ENCODE measurements at regions not wholly inside any gene's neighbourhood (a gene's known extent, or its start where the extent isn't known, plus 50 kb on each side); places are given as distances from the start of the nearest gene placed in this dataset.
"Not testable (repeated sequence)": the region's sequence is repeated elsewhere in the genome, so short reads cannot be mapped to it uniquely, and the experiment has no call there.

DNA sequence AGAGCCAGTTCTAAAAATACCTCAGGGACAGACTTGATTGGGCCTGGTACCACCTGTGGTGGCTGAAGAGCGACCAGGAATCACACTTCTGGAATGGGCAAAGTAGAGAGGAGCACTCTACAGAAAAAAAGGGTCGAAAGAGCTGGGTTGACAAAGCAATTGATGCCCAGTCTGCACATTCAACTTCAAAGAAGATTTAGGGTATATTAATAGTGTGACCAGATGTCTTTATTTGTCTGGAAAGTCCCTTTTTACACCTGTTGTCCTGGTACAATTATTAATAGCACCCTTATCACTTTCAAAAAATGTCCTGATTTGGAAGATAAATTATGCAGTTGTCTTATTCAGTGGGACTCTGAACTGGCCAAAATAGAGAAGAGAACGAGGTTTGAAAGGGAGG is 137.5 kb downstream of the DYRK2 start:
- Histone ChIP-seq H3K27me3 (ENCODE audit: control insufficient read depth, insufficient read depth, low read length) (no peaks in the 10 kb centered on the region), H3K9ac (ENCODE audit: low read depth, low read length) (no peak overlapping the region), H3K36me3 (ENCODE audit: control insufficient read depth, insufficient read depth, low read length) (no peaks in the 10 kb centered on the region), H3K9me3 (ENCODE audit: control insufficient read depth, insufficient read depth, low read length) (no peaks in the 10 kb centered on the region), H3K4me3 (ENCODE audit: low read depth, low read length) (no peak overlapping the region), H3K4me1 (ENCODE audit: control insufficient read depth, insufficient read depth, low read length) (no peaks in the 10 kb centered on the region)

DNA sequence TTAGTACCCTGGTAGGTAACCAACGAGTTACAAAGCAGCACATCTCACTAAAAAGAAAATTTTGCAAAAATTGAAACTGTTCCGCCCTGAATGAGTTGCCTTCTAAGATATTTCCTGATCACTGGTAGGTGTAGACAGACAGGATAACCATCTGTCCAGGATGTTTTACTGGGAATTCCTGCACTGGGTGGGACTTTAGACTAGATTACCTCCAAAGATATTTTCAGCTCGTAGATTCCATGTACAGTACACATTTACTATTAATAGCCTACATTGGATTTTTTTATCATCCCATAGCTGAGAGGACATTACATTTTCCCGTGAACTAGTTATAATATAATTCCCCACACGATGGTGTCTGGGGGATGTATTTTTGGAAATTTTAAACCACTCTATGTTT is 139.6 kb downstream of the DYRK2 start:
- H3K4me3 ChIP-seq (ENCODE audit: low read depth, low read length) = no peak overlapping the region
- no peak overlapping the region for H3K9ac ChIP-seq (ENCODE audit: low read depth, low read length)
- no peaks in the 10 kb centered on the region for H3K4me1 ChIP-seq (ENCODE audit: control insufficient read depth, insufficient read depth, low read length)
- H3K36me3 ChIP-seq (ENCODE audit: control insufficient read depth, insufficient read depth, low read length) = no peaks in the 10 kb centered on the region
- no peaks in the 10 kb centered on the region for H3K27me3 ChIP-seq (ENCODE audit: control insufficient read depth, insufficient read depth, low read length)
- no peaks in the 10 kb centered on the region for H3K9me3 ChIP-seq (ENCODE audit: control insufficient read depth, insufficient read depth, low read length)

DNA sequence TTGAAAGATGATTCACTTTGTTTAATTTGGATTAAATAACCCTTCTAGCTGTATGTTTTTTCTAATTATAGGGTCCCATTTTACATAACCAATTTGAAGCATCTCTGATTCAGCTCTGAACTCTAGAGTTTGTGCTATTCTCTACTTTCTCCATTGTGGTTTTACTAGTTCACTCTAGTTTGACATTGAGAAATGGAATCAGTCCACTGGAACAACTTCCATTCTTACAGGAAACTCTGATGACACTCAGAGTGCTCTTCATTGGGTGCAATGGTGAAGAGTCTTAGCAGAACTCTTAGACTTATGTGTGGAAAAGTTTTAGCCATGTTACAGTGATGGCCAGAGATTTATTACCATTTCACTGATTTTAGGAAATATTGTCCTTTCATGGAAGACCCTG is 140.7 kb downstream of the DYRK2 start:
- Histone ChIP-seq H3K4me3 (ENCODE audit: low read depth, low read length) (no peak overlapping the region), H3K36me3 (ENCODE audit: control insufficient read depth, insufficient read depth, low read length) (no peaks in the 10 kb centered on the region), H3K4me1 (ENCODE audit: control insufficient read depth, insufficient read depth, low read length) (no peaks in the 10 kb centered on the region)

DNA sequence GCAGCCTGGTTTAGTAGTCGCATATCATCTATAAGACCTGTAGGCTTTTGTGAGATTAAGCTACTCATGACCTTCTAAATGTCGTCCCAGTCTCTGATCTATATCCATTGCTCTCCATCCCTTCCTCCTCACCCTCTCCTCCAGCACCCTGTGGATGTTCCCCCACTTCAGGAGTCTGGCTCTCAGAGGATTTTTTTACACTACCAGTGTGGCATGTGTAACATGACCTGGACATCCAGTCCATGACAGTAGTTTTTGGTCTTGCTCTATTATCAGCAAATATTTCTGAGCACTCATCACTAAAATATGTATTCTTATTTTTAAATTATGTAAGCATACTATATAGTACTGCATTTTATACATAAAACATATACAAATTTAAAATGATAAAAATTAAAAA is 142.1 kb downstream of the DYRK2 start:
- Histone ChIP-seq H3K4me1 (ENCODE audit: control insufficient read depth, insufficient read depth, low read length) (no peaks in the 10 kb centered on the region), H3K4me3 (ENCODE audit: low read depth, low read length) (no peak overlapping the region), H3K9ac (ENCODE audit: low read depth, low read length) (no peak overlapping the region), H3K27me3 (ENCODE audit: control insufficient read depth, insufficient read depth, low read length) (no peaks in the 10 kb centered on the region), H3K9me3 (ENCODE audit: control insufficient read depth, insufficient read depth, low read length) (no peaks in the 10 kb centered on the region), H3K36me3 (ENCODE audit: control insufficient read depth, insufficient read depth, low read length) (no peaks in the 10 kb centered on the region)

More for the DNA sequence above, 140.7 kb downstream of the DYRK2 start:
- Histone ChIP-seq H3K9me3 (ENCODE audit: control insufficient read depth, insufficient read depth, low read length) (no peaks in the 10 kb centered on the region), H3K9ac (ENCODE audit: low read depth, low read length) (no peak overlapping the region), H3K27me3 (ENCODE audit: control insufficient read depth, insufficient read depth, low read length) (no peaks in the 10 kb centered on the region)

DNA sequence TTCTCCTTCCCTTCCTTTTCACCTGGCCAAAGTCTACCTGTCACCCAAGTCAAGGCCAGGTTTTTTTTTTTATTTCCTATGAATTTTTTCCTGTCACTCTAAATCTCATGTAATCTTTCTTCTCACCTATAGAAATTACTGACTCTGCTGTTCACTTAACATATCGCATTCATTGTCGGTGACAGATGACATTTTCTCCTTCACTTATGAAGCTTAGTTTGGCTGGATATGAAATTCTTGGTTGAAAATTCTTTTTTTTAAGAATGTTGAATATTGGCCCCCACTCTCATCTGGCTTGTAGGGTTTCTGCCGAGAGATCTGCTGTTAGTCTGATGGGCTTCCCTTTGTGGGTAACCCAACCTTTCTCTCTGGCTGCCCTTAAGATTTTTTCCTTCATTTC is 142.8 kb downstream of the DYRK2 start:
- H3K4me1 ChIP-seq (ENCODE audit: control insufficient read depth, insufficient read depth, low read length); H3K27me3 ChIP-seq (ENCODE audit: control insufficient read depth, insufficient read depth, low read length); H3K9me3 ChIP-seq (ENCODE audit: control insufficient read depth, insufficient read depth, low read length); H3K4me3 ChIP-seq (ENCODE audit: low read depth, low read length); H3K36me3 ChIP-seq (ENCODE audit: control insufficient read depth, insufficient read depth, low read length); H3K9ac ChIP-seq (ENCODE audit: low read depth, low read length): not testable (repeated sequence)

DNA sequence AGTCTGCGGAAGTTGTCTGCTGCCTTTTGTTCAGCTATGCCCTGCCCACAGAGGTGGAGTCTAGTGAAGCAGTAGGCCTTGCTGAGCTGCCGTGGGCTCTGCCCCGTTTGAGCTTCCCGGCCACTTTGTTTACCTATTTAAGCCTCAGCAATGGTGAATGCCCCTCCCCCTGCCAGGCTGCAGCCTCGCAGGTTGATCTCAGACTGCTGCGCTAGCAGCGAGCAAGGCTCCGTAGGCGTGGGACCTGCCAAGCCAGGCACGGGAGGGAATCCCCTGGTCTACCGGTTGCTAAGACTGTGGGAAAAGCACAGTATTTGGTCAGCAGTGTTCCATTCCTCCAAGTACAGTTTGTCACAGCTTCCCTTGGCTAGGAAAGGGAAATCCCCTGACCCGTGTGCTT is 143.6 kb downstream of the DYRK2 start:
- Histone ChIP-seq H3K27me3 (ENCODE audit: control insufficient read depth, insufficient read depth, low read length) (no peaks in the 10 kb centered on the region), H3K36me3 (ENCODE audit: control insufficient read depth, insufficient read depth, low read length) (no peaks in the 10 kb centered on the region), H3K4me3 (ENCODE audit: low read depth, low read length) (peak overlapping the region; percentile 28), H3K9me3 (ENCODE audit: control insufficient read depth, insufficient read depth, low read length) (no peaks in the 10 kb centered on the region), H3K9ac (ENCODE audit: low read depth, low read length) (no peak overlapping the region), H3K4me1 (ENCODE audit: control insufficient read depth, insufficient read depth, low read length) (no peaks in the 10 kb centered on the region)

DNA sequence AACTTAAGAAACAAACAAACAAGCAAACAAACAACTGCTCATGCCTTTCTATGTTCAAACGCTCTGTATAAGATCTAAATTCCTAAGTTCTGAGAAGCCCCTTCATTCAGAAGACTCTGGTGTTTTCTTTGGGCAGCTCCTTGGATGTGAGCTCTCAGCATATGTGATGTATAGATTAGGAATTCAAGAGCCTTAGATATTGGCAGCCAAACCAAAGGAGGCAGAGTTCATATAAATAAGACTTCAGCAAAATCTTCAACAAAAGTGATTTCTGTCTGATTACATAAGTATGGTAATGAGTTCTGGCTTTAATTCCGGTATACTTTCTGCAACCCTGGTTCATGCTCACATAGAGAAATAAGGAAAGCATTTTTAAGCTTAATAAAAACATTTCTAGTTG is 145.6 kb downstream of the DYRK2 start:
- H3K4me3 ChIP-seq (ENCODE audit: low read depth, low read length) = no peak overlapping the region
- no peaks in the 10 kb centered on the region for H3K36me3 ChIP-seq (ENCODE audit: control insufficient read depth, insufficient read depth, low read length)
- H3K9me3 ChIP-seq (ENCODE audit: control insufficient read depth, insufficient read depth, low read length) = no peaks in the 10 kb centered on the region
- no peaks in the 10 kb centered on the region for H3K27me3 ChIP-seq (ENCODE audit: control insufficient read depth, insufficient read depth, low read length)
- no peak overlapping the region for H3K9ac ChIP-seq (ENCODE audit: low read depth, low read length)
- no peaks in the 10 kb centered on the region for H3K4me1 ChIP-seq (ENCODE audit: control insufficient read depth, insufficient read depth, low read length)

DNA sequence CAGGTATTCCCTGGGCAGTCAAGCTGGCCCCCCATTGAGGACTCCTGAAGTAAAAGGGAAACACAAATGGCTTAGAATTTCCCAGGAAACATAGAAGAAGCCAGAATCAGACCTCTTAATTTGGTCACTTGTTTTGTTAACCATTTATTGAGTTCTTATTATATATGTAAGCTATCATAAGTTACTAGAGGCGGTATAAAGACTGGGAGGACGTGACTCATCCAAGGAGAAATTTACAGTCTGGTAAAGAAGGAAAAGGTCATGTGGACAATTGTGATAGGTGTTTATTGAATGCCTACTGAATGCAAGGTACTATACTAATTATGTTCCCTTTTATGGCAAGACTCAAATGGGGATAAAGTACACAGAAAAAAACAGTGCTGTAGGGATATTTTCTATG is 146.7 kb downstream of the DYRK2 start:
- no peak overlapping the region for H3K9ac ChIP-seq (ENCODE audit: low read depth, low read length)
- H3K36me3 ChIP-seq (ENCODE audit: control insufficient read depth, insufficient read depth, low read length) = no peaks in the 10 kb centered on the region
- no peaks in the 10 kb centered on the region for H3K9me3 ChIP-seq (ENCODE audit: control insufficient read depth, insufficient read depth, low read length)
- no peak overlapping the region for H3K4me3 ChIP-seq (ENCODE audit: low read depth, low read length)
- H3K4me1 ChIP-seq (ENCODE audit: control insufficient read depth, insufficient read depth, low read length) = no peaks in the 10 kb centered on the region
- H3K27me3 ChIP-seq (ENCODE audit: control insufficient read depth, insufficient read depth, low read length) = no peaks in the 10 kb centered on the region

DNA sequence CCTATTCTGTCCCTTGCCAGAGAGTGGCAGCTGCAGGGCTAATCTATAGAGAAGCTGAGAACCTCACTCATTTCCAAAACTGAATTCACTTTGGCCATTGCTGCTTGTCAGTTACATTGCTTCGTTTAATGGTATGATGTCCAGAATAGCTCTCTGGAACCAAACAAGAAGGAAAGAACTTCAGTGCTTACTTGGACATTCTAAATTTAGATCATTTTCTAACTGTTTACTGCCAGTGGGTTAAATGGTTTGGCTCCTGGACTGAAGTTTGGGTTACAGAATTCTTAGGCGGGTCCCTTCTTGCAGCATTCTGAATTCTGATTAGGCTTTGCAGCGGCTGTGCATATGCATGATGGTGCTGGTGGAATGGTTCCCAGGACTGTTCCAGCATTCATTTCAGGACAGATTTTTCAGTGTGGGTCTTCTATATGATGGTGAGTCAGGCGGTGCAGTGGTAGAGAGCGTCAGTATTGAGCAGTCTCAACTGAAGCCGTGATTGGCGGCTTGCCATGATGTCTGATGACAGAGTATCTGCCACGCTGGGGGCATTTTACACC is 148.7 kb downstream of the DYRK2 start:
- Histone ChIP-seq H3K36me3 (ENCODE audit: control insufficient read depth, insufficient read depth, low read length) (no peaks in the 10 kb centered on the region), H3K4me3 (ENCODE audit: low read depth, low read length) (no peak overlapping the region), H3K4me1 (ENCODE audit: control insufficient read depth, insufficient read depth, low read length) (no peaks in the 10 kb centered on the region), H3K27me3 (ENCODE audit: control insufficient read depth, insufficient read depth, low read length) (no peaks in the 10 kb centered on the region), H3K9ac (ENCODE audit: low read depth, low read length) (no peak overlapping the region), H3K9me3 (ENCODE audit: control insufficient read depth, insufficient read depth, low read length) (no peaks in the 10 kb centered on the region)

DNA sequence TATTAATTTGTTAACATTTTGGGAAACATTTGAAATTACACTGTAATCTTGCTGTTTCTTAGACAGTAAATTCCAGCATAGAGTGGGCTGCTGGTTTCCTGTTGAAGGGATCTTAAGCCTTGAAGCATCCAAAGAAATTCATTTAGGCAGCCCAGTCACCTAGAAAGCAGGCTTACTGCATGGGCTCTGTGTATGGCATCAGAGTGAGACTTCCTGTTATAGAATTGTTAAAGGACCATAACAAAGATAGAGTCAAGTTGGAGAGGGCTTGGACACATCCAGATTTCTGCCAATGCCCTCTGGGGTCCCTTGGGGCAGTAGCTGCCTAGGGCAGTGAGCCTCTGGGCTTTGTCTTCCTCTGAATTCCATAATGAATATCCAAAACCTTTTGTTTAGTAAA is 149.2 kb downstream of the DYRK2 start:
- H3K9me3 ChIP-seq (ENCODE audit: control insufficient read depth, insufficient read depth, low read length) = no peaks in the 10 kb centered on the region
- H3K4me1 ChIP-seq (ENCODE audit: control insufficient read depth, insufficient read depth, low read length) = no peaks in the 10 kb centered on the region
- no peak overlapping the region for H3K4me3 ChIP-seq (ENCODE audit: low read depth, low read length)
- no peaks in the 10 kb centered on the region for H3K36me3 ChIP-seq (ENCODE audit: control insufficient read depth, insufficient read depth, low read length)
- H3K27me3 ChIP-seq (ENCODE audit: control insufficient read depth, insufficient read depth, low read length) = no peaks in the 10 kb centered on the region
- H3K9ac ChIP-seq (ENCODE audit: low read depth, low read length) = no peak overlapping the region

DNA sequence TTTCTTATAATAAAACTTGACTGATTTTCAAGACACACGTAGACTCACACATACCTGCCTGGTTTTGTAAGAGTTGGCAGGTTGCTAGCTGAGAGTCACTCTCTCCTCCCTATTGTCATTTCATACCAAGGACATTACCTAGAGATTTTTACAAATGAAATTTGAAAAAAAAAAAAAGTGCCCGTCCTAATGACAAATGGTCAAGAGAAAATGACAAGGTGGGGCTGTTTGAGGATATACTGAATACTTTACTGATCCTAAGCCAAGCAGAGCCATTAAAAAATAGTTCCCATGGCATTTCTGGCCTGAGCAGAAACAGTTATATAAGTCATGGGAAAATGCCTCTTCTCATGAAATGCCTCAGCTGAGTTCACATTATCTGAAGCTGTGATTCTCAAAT is 150.2 kb downstream of the DYRK2 start:
- H3K9me3 ChIP-seq (ENCODE audit: control insufficient read depth, insufficient read depth, low read length) = no peaks in the 10 kb centered on the region
- H3K27me3 ChIP-seq (ENCODE audit: control insufficient read depth, insufficient read depth, low read length) = no peaks in the 10 kb centered on the region
- peaks cover 9% of the 10 kb centered on the region for H3K4me1 ChIP-seq (ENCODE audit: control insufficient read depth, insufficient read depth, low read length)
- H3K36me3 ChIP-seq (ENCODE audit: control insufficient read depth, insufficient read depth, low read length) = no peaks in the 10 kb centered on the region
- no peak overlapping the region for H3K4me3 ChIP-seq (ENCODE audit: low read depth, low read length)
- H3K9ac ChIP-seq (ENCODE audit: low read depth, low read length) = no peak overlapping the region

DNA sequence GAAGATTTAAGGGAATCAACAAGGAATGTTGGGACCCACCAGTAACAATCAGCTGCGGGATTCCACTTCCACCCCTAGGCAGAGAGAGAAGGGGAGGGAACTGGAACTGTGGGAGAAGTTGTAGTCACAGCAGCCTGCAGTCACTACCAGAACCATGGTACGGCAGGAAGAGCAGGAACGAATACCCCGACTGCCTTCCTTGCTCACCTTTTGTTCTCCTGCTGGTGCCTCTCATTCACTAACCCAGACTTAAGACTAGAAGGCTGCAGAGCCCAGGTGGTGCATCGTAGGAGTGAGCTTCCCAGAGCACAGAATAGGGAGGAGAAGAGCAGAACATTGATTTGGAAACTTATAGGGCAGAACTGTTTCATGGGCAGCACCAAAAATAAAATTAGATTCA is 154.2 kb downstream of the DYRK2 start:
- Histone ChIP-seq H3K36me3 (ENCODE audit: control insufficient read depth, insufficient read depth, low read length) (no peaks in the 10 kb centered on the region), H3K9me3 (ENCODE audit: control insufficient read depth, insufficient read depth, low read length) (no peaks in the 10 kb centered on the region), H3K4me1 (ENCODE audit: control insufficient read depth, insufficient read depth, low read length) (peaks cover 11% of the 10 kb centered on the region), H3K27me3 (ENCODE audit: control insufficient read depth, insufficient read depth, low read length) (no peaks in the 10 kb centered on the region), H3K9ac (ENCODE audit: low read depth, low read length) (no peak overlapping the region), H3K4me3 (ENCODE audit: low read depth, low read length) (no peak overlapping the region)
